Adrenal gland (tissue), 5 donors: ENCODE measurements at regions not wholly inside any gene's neighbourhood (a gene's known extent, or its start where the extent isn't known, plus 50 kb on each side); places are given as distances from the start of the nearest gene placed in this dataset.

ENCODE experiments used
- CTCF ChIP-seq, 6 experiments: fragments of 450-650 bp in 4 of 6; fragments of 200-600 bp in 2 of 6; sonication (generic) in 1 of 6; IDR thresholded peaks; 1 replicate in 5 of 6; 2 replicates in 1 of 6; pipeline versions ENCODE4 v1.5.1 to v1.8.0; 2016 to 2021; ENCODE audit warnings: antibody characterized with exemption in 6 of 6, mild to moderate bottlenecking in 2 of 6, moderate library complexity in 1 of 6
- POLR2A ChIP-seq, 2 donors: fragments of 450-650 bp; IDR thresholded peaks; one replicate each; pipeline ENCODE4 v1.6.1; 2017; ENCODE audit warnings: antibody characterized with exemption in 2 of 2, mild to moderate bottlenecking in 2 of 2, moderate library complexity in 1 of 2
- donor health status: DM: no; HTN: no; CAD: no.

GRCh38 chr3:21105784-21106183 lies 645.2 kb downstream of the ZNF385D start:
- no peak for TF ChIP-seq POLR2A (IDR thresholded peaks at IDR 0.05)
- no peak for TF ChIP-seq CTCF (IDR thresholded peaks at IDR 0.05)
